ENCODE measurements at regions not wholly inside any gene's neighbourhood (a gene's known extent, or its start where the extent isn't known, plus 50 kb on each side); places are given as distances from the start of the nearest gene placed in this dataset.
"Not testable (repeated sequence)": the region's sequence is repeated elsewhere in the genome, so short reads cannot be mapped to it uniquely, and the experiment has no call there.

GRCh38 chr3:181183057-181183456 is 193.5 kb upstream of the DNAJC19 start:
- TF ChIP-seq, protein P1, sequence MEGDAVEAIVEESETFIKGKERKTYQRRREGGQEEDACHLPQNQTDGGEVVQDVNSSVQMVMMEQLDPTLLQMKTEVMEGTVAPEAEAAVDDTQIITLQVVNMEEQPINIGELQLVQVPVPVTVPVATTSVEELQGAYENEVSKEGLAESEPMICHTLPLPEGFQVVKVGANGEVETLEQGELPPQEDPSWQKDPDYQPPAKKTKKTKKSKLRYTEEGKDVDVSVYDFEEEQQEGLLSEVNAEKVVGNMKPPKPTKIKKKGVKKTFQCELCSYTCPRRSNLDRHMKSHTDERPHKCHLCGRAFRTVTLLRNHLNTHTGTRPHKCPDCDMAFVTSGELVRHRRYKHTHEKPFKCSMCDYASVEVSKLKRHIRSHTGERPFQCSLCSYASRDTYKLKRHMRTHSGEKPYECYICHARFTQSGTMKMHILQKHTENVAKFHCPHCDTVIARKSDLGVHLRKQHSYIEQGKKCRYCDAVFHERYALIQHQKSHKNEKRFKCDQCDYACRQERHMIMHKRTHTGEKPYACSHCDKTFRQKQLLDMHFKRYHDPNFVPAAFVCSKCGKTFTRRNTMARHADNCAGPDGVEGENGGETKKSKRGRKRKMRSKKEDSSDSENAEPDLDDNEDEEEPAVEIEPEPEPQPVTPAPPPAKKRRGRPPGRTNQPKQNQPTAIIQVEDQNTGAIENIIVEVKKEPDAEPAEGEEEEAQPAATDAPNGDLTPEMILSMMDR (IDR thresholded peaks at IDR 0.05), result not testable (repeated sequence)
- not testable (repeated sequence) for TF ChIP-seq USF2 (IDR thresholded peaks at IDR 0.05; ENCODE audit: borderline replicate concordance, low read depth, low read length); CHD2 (IDR thresholded peaks at IDR 0.05; ENCODE audit: low read length, partially characterized antibody); YY1 (IDR thresholded peaks at IDR 0.05; ENCODE audit: low read depth); TAF1 (IDR thresholded peaks at IDR 0.05; ENCODE audit: borderline replicate concordance, low read depth, low read length); NFIC (IDR thresholded peaks at IDR 0.05; ENCODE audit: borderline replicate concordance); POLR2AphosphoS5 (IDR thresholded peaks at IDR 0.05; ENCODE audit: low read depth, low read length); SMC3 (IDR thresholded peaks at IDR 0.05; ENCODE audit: low read depth, low read length); RFX5 (IDR thresholded peaks at IDR 0.05; ENCODE audit: low read length)

Measured in SK-N-SH (cell line).